ENCODE measurements at regions not wholly inside any gene's neighbourhood (a gene's known extent, or its start where the extent isn't known, plus 50 kb on each side); places are given as distances from the start of the nearest gene placed in this dataset.
A peak's percentile ranks its signal among the peaks of the same experiment; 100 is the strongest.

DNA sequence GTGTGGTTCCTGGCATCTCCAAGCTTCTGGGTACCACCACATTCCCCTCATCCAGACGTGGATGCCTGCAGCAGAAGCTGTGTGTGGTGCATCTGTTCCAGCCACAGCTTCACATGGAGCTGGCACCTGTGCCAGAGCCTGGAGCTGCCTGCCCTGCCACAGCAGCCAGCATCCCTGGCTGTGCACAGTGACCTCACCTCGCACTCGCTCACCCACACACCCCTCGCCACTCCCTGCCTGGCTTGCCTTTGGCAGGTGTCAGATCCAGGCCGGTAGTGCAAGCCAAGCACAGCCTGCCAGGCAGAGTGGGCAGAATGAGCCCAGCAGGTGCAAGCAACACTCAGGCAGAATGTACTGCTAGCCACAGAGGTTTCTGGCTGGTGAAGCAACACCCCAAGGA is 59.9 kb upstream of the DYNC1I2 start:
- H3K4me3 ChIP-seq (ENCODE audit: low read depth, low read length), result no peak overlapping the region
- TF ChIP-seq, protein P1, sequence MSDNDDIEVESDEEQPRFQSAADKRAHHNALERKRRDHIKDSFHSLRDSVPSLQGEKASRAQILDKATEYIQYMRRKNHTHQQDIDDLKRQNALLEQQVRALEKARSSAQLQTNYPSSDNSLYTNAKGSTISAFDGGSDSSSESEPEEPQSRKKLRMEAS (IDR thresholded peaks at IDR 0.05; ENCODE audit: low read depth, low read length), result no peak
- TF ChIP-seq POLR2A (IDR thresholded peaks at IDR 0.05; ENCODE audit: extremely low read depth, insufficient read length), result no peak
- TF ChIP-seq MYC (IDR thresholded peaks at IDR 0.05; ENCODE audit: low read depth, low read length), result no peak
- DNase-seq (ENCODE audit: low read depth), result no peak

DNA sequence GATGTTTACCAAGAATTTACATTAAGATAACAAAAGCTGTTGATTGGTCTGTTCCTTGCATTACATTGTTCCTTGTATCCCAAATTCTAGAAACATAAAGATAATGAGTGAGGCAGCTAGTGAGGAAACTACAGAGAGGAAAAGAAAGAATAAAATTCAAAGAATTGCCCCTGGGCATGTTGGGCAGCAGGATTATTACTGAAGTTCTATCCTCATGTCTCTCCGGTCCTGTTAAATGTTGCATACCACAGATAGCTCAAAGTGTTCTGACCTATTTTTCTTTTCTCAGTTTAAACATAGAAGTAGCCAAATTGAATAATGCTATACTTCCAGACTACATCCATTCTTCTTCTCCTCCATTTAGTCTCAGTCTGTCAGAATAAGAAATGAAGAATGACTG is 58.2 kb upstream of the DYNC1I2 start:
- DNase-seq (ENCODE audit: low read depth), result no peak
- no peak for TF ChIP-seq MYC (IDR thresholded peaks at IDR 0.05; ENCODE audit: low read depth, low read length)
- TF ChIP-seq, protein P2, sequence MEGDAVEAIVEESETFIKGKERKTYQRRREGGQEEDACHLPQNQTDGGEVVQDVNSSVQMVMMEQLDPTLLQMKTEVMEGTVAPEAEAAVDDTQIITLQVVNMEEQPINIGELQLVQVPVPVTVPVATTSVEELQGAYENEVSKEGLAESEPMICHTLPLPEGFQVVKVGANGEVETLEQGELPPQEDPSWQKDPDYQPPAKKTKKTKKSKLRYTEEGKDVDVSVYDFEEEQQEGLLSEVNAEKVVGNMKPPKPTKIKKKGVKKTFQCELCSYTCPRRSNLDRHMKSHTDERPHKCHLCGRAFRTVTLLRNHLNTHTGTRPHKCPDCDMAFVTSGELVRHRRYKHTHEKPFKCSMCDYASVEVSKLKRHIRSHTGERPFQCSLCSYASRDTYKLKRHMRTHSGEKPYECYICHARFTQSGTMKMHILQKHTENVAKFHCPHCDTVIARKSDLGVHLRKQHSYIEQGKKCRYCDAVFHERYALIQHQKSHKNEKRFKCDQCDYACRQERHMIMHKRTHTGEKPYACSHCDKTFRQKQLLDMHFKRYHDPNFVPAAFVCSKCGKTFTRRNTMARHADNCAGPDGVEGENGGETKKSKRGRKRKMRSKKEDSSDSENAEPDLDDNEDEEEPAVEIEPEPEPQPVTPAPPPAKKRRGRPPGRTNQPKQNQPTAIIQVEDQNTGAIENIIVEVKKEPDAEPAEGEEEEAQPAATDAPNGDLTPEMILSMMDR (IDR thresholded peaks at IDR 0.05; ENCODE audit: low read depth, low read length), result no peak
- TF ChIP-seq, protein P1 (IDR thresholded peaks at IDR 0.05; ENCODE audit: low read depth, low read length), result no peak
- no peak for TF ChIP-seq POLR2A (IDR thresholded peaks at IDR 0.05; ENCODE audit: extremely low read depth, insufficient read length)
- no peak overlapping the region for H3K4me3 ChIP-seq (ENCODE audit: low read depth, low read length)

DNA sequence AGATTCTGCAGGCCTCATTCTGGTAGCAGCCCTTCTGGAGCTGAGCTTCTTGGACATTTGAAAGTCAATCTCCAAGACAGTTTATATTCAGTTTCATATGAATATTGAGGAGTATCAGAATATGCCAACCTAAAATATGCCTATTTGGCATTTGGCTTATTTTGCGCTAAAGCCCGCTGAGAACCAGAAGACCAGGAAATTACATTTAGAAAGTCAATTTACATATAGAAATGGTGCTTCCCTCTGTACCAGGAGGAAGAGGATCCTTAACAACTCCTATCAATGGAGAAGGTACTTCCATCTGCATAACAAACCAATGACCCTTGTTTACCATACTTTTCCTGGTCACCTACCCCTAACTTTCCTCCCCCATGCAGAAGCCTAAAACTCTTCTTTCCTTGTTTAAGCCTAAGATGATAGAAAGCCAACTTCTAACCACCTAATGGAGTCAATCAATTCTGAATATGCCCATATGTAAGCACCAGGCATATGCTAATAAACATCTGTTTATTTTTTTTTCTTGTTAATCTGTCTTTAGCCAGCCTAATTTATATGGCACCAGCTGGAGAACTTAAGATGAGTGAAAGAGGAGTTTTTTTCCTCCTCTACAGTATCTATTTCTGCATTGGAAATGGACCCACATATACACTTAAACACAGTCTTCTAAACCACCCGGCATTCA is 57.0 kb upstream of the DYNC1I2 start:
- TF ChIP-seq, protein P2 (IDR thresholded peaks at IDR 0.05; ENCODE audit: low read depth, low read length), result no peak
- TF ChIP-seq, protein P1 (IDR thresholded peaks at IDR 0.05; ENCODE audit: low read depth, low read length), result no peak
- TF ChIP-seq MYC (IDR thresholded peaks at IDR 0.05; ENCODE audit: low read depth, low read length) (no peak), POLR2A (IDR thresholded peaks at IDR 0.05; ENCODE audit: extremely low read depth, insufficient read length) (no peak)

DNA sequence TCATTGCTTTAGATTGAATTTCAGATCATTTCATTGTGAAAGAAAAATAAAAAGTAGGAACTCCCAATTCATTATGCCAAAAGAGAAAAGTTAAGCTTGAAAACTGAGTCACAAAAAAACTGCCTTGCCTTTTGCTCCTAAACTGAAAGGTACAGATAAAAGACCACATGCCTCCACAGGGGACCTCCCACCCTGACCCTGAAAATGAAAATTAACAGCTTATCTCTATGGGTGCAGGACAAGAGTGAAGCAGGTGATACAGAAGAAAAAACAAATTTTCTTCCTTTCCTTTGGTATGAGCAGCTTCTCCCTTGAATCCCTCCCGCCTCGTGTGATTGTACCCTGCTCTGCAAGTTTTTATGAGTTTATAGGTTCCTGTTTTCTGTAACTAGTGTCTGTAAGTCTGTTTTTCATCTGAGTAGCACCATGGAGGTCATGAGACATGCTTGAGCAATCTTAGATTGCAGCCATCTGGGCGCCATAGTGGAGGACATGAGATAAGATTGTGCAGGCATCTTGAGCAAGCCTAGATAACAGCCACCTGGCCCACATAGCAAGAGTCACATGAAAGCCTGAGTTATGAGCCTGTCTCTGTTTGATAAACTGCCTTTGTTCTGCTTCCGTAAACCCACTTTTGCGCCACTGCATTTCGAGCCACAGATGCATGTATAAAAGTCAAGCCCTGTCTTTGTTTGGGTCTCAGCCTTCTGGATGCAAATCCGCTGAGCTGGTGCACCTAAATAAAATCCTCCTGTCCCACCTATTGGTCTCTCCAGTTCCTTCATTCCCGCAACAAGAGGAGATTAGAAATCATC is 56.2 kb upstream of the DYNC1I2 start:
- no peak overlapping the region for H3K4me3 ChIP-seq (ENCODE audit: low read depth, low read length)
- TF ChIP-seq MYC (IDR thresholded peaks at IDR 0.05; ENCODE audit: low read depth, low read length) (no peak), POLR2A (IDR thresholded peaks at IDR 0.05; ENCODE audit: extremely low read depth, insufficient read length) (no peak)
- TF ChIP-seq, protein P1 (IDR thresholded peaks at IDR 0.05; ENCODE audit: low read depth, low read length), result no peak
- peak; percentile 83 for DNase-seq (ENCODE audit: low read depth)

More for the DNA sequence above, 57.0 kb upstream of the DYNC1I2 start:
- no peak overlapping the region for H3K4me3 ChIP-seq (ENCODE audit: low read depth, low read length)
- DNase-seq (ENCODE audit: low read depth), result no peak

Data from NB4 (cell line).